ENCODE measurements at regions not wholly inside any gene's neighbourhood (a gene's known extent, or its start where the extent isn't known, plus 50 kb on each side); places are given as distances from the start of the nearest gene placed in this dataset.
"Not testable (repeated sequence)": the region's sequence is repeated elsewhere in the genome, so short reads cannot be mapped to it uniquely, and the experiment has no call there.

DNA sequence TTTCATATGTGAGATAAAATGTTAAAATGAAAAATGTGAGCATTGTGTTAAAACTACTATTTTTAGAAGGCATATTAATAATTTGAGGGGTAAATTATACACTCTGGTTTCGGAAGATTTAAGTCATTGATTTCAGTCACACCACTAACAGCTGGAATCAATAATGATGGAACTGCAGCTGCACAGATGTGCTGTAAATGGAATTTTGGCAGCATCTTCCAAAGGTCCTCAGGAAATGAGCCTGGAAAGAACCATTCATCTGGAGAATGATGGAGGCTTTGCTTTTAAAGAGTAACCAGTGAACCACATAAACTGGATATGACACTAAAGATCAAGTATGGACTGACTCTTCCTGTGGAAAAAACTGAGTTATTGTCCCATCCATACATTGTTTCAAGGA is 759.0 kb upstream of the EPHA5 start:
- no peak for DNase-seq (ENCODE audit: low read depth in 2 of 2)

DNA sequence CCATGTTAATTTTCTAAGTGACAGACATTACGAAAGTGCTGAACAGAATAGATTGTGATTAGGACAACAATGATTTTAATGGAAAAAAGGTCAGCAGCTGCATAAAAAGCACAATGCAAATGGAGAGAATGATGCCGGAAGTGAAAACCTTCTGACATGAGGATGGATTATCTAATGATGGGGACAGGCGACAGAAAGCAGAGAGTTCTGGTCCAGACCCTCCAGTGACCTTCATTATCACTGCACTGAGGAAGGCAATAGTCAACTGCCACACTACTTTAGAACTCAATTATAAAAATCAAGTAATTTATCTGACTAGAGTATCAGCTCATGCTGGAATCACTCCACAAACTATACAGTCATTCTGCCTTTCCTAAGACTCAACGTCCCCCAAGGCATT is 746.1 kb upstream of the EPHA5 start:
- no peak for DNase-seq (ENCODE audit: low read depth in 2 of 2)

DNA sequence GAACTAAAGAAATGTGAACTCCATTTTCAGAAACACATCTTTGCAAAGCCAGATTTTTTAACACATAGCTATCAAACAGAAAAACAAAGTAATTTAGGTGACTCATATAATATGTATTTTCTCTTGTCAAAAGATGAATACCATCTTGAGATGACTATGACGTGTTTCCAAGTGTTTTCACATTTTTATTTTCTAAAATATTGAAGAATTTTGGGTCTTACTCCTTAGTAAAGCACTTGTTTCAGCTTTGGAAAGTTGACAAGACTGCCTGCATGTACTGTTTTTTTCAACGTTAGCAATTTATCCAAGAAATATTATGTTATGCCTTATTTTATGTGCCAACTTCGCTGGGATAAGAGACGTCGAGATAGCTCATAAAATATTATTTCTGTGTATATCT is 733.9 kb upstream of the EPHA5 start:
- no peak for DNase-seq (ENCODE audit: low read depth in 2 of 2)

- no peak for DNase-seq (ENCODE audit: low read depth in 2 of 2)
Measured at GRCh38 chr4:66376921-66377320, 706.6 kb upstream of the EPHA5 start.

DNA sequence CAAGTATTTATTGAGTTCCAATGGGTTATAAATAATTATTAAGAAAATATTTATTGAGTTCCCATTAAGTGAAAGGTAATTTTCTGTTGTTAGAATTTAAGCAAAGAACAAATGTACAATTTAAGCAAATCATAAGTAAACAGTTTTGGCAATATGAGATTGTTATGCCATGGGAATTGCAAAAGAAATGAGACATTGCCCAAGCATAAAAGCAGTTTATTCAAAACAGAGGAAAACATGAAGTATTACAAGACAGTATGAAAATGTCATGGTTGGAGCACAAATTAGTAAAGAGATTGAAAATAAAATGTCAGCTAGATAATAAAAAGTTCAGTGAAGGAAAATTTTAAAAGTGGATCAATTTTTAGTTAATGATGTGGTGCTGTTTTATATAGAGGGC is 706.1 kb upstream of the EPHA5 start:
- DNase-seq (ENCODE audit: low read depth in 2 of 2): no peak

GRCh38 chr4:66373268-66373667 is 703.0 kb upstream of the EPHA5 start:
- no peak for DNase-seq (ENCODE audit: low read depth in 2 of 2)

DNA sequence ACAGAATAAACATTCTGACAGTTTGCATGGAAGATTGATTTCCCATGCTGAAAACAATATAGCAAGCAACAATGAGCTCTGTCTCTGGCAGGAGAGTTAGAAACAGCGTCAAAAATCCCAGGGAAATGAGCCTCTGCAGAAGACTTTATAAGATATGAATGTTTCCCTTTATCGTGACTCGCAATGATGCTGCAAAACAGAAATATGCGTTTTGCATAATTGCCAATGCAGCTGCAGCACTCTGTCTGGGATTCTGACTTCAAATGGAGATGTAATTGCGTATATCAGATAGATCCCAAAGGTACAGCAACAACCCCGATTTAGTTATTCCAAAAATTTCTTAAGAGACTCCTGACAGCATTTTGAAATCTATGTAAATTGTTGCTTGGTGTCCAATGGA is 702.4 kb upstream of the EPHA5 start:
- no peak for DNase-seq (ENCODE audit: low read depth in 2 of 2)

- no peak for DNase-seq (ENCODE audit: low read depth in 2 of 2)
Measured at GRCh38 chr4:66367043-66367660, 696.9 kb upstream of the EPHA5 start.

DNA sequence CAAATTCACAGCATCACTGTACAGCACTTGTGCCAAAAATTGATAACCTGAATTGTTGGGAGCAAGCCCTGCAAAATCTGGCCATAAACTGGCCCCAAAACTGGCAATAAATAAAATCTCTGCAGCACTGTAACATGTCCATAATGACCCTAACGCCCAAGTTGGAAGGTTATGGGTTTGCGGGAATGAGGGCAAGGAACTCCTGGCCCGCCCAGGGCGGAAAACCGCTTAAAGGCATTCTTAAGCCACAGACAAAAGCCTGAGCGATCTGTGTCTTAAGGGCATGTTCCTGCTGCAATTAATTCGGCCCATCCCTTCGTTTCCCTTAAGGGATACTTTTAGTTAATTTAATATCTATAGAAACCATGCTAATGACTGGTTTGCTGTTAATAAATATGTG is 690.1 kb upstream of the EPHA5 start:
- not testable (repeated sequence) for DNase-seq (ENCODE audit: low read depth in 2 of 2)

- DNase-seq (ENCODE audit: low read depth in 2 of 2): no peak
Measured at GRCh38 chr4:66357316-66357715, 687.0 kb upstream of the EPHA5 start.

DNA sequence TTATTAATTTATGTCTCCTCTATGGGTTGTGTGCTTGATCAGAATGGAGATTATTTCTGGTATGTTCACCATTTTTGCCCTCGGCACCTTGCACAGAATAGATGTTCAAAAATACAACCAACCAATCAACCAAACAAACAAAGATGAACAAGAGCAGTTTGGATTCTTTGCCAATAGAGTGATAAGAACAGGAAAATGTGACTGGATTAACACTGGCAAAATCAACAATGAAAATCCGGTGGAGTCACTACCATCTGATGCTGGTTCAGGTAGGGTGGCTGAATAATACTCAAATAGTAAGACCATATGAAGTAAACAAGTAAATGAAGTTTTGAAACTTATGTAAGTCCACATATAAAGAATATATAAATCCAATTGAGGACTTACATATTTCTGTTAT is 685.0 kb upstream of the EPHA5 start:
- no peak for DNase-seq (ENCODE audit: low read depth in 2 of 2)

- DNase-seq (ENCODE audit: low read depth in 2 of 2): no peak
Measured at GRCh38 chr4:66351761-66352160, 681.5 kb upstream of the EPHA5 start.

DNA sequence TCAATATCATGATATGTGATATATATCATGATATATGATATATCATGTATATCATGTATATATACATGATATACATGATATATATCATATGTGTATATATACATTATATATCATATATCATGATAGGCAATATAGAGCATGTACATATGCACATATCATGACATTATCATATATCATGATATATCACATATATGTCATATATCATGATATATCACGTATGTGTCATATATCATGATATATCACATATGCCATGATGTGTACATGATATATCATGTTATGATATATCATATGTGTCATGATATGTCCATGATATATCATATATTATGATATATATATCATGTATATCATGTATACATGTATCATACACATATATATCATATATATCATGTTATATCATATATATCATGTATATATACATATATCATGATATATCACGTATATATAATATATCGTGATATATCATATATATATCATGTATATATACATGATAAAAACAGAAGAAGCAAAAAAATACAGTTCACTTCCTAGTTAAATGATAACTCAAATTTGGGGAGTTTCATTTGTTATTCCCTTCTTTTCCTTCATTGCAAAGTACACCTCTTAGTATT is 670.1 kb upstream of the EPHA5 start:
- no peak for DNase-seq (ENCODE audit: low read depth in 2 of 2)

- no peak for DNase-seq (ENCODE audit: low read depth in 2 of 2)
Measured at GRCh38 chr4:66339007-66339406, 668.7 kb upstream of the EPHA5 start.

GRCh38 chr4:66331761-66332160 is 661.5 kb upstream of the EPHA5 start:
- no peak for DNase-seq (ENCODE audit: low read depth in 2 of 2)

DNA sequence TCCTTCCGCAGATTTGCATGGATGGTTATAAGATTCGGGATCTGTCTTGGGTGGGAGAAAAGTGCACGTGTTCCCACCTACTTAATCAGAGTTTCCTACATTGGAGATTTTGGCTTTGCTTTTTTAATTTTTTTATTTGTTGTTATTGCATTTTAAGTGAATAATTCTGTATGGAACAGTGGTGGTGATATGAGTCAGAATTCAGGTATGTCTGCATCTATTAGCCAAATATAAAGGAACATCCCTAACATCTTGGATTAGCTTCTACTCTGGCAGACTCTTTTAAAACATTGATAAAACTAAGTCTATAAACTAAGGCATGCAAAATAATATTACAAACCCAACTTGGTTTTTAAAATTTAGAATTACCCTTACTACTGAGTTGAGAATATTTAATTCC is 659.8 kb upstream of the EPHA5 start:
- no peak for DNase-seq (ENCODE audit: low read depth in 2 of 2)

DNA sequence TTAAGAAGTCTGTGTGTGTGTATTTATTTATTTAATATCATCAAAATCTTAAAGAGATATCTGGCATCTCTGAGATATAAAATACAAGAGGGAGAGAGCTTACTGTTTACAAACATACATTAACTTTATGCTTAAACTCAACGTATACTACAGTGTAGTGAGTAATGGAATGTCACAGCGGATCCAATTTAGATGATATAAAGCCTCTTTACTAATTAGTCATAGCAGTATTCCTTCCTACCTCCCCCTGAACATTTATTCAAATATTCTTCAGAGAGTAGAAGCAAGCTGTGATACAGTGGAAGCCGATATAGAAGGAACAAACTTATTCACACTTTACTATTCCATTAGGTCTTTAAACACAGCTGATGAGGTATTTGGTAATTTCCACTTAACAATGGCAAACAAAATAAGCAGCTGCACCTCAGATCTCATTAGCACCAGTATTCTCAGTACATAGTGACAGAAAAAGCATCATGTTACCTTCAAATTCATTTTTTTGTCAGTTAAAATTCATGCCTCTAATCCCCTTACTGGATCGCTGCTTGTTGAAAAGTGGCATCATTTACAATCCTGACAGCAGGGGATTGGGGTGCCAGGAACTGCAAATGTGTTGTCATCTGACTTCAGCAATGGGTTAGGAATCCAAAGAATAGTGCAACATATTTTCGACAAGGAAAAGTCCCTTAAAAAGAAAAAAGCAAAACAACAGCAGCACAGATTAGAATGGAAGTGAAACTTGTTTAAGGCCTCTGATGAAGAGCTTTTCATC is 658.7 kb upstream of the EPHA5 start:
- DNase-seq (ENCODE audit: low read depth in 2 of 2): no peak

DNA sequence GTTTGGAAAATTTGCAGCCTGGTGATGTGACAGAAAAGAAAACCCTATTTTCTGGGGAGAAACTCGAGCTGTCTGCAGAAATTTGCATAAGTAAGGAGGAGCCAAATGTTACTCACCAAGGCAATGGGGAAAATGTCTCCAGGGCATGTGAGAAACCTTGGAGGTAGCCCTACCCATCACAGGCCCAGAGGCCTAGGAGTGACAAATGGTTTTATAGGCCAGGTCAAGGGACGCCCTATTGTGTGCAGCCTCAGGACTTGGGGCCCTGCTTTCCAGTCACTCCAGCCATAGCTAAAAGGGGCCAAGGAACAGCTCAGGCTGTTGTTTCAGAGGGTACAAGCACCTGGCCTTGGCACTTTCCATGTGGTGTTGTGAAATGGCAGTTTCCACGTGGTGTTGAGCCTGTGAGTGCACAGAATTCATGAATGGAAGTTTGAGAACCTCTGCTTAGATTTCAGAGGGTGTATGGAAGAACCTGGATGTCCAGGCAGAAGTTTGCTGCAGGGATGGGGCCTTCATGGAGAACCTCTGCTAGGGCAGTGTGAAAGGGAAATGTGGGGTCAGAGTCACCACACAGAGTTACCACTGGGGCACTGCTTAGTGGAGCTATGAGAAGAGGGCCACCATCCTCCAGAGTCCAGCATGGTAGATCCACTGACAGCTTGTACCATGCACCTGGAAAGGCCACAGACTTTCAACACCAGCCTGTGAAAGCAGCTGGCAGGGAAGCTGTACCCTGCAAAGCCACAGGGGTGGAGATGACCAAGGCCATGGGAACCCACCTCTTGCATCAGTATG is 637.6 kb upstream of the EPHA5 start:
- no peak for DNase-seq (ENCODE audit: low read depth in 2 of 2)

DNA sequence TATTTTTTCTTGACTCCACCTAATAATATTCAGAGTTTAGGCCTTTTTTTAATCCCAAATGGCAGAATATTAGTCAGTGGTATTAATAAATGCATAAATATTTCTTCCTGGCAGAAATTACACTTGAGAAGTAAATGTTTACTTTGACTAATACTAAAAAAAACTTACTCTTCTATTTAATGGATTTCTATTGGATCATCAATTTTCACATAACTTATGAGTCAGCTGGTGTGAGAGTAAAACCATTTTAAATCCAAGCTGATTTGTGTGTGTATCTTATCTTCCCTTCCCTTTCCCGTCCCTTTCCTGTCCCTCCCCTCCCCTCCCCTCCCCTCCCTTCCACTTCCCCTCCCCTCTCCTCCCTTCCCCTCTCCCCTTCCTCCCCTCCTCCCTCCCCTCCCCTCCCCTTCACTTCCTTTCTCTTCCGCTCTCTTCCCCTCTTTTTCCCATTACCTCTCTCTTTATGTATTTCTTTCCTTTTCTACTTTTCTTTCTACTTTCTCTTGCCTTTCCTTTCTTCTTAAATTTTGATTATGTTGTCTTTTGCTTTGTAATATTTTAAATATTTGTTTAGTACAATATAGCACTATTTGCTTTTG is 630.1 kb upstream of the EPHA5 start:
- no peak for DNase-seq (ENCODE audit: low read depth in 2 of 2)

DNA sequence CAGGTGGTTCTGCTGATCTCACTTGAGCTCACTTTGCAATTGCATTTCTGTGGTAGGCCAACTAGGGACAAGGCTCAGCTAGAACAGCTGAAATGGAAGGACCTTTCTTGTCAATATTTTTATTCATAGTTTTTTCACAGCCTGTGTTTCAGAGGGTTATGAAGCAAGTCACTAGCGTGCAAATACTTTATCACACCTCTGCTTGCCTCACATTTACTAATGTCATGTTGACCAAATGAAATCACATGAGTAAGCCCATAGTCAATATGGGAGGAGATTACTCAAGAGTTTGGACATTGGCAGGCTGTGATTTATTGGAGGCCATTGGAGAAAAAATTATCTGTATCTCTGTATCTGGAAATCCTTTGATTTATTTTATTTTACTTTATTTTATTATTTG is 628.3 kb upstream of the EPHA5 start:
- no peak for DNase-seq (ENCODE audit: low read depth in 2 of 2)

DNA sequence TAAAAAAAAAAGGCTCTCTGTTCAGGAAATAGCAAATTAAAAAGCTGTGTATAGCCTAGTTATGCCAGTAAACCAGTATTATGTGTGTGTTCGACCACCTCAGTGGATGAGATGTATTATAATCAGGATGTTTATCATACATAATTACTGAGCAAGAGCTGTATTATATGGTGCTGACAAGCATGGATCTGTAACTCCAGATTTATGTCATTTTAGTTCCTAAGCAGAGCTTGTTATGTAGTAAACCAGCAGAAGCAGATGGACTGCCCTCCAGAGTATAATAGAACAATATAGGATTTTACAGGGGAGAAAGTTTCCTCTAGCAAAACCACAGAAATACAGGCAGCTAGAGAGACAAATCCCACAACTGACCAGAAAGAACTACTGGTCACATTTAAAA is 627.4 kb upstream of the EPHA5 start:
- no peak for DNase-seq (ENCODE audit: low read depth in 2 of 2)

- DNase-seq (ENCODE audit: low read depth in 2 of 2): no peak
Measured at GRCh38 chr4:66294638-66295037, 624.3 kb upstream of the EPHA5 start.

Data from activated CD8-positive, alpha-beta memory T cell treated with anti-CD3 and anti-CD28 coated beads for 4 hours (primary cell).